Stimulated activated CD4-positive, alpha-beta T cell treated with anti-CD3 and anti-CD28 coated beads, Interleukin-15, amount 100 ng/mL, for 48 hours (primary cell): ENCODE measurements at regions not wholly inside any gene's neighbourhood (a gene's known extent, or its start where the extent isn't known, plus 50 kb on each side); places are given as distances from the start of the nearest gene placed in this dataset.
A peak's percentile ranks its signal among the peaks of the same experiment; 100 is the strongest.

ENCODE experiments used
- DNase-seq, 2 donors: peaks; one replicate each; pipeline ENCODE4 v3.0.0-alpha.2; 2020; ENCODE audit warnings: low read depth in 2 of 2

GRCh38 chr2:120548627-120549608 is 186.8 kb upstream of the GLI2 start:
- no peak for DNase-seq

- DNase-seq = no peak
Measured at GRCh38 chr2:120549841-120550240, 185.8 kb upstream of the GLI2 start.

GRCh38 chr2:120550282-120550681 is 185.4 kb upstream of the GLI2 start:
- no peak for DNase-seq

GRCh38 chr2:120550893-120551446 is 184.7 kb upstream of the GLI2 start:
- DNase-seq = no peak

GRCh38 chr2:120551522-120551921 is 184.1 kb upstream of the GLI2 start:
- no peak for DNase-seq

- DNase-seq = no peak
Measured at GRCh38 chr2:120552079-120552478, 183.6 kb upstream of the GLI2 start.

GRCh38 chr2:120552800-120553481 is 182.7 kb upstream of the GLI2 start:
- DNase-seq = peak; percentile 7 to 11

GRCh38 chr2:120554625-120555032 is 181.0 kb upstream of the GLI2 start:
- DNase-seq = no peak

- DNase-seq = no peak
Measured at GRCh38 chr2:120555092-120555491, 180.6 kb upstream of the GLI2 start.

GRCh38 chr2:120556911-120557310 is 178.8 kb upstream of the GLI2 start:
- no peak for DNase-seq

GRCh38 chr2:120558847-120559246 is 176.8 kb upstream of the GLI2 start:
- no peak for DNase-seq

GRCh38 chr2:120559401-120559800 is 176.3 kb upstream of the GLI2 start:
- no peak for DNase-seq

GRCh38 chr2:120560330-120560729 is 175.3 kb upstream of the GLI2 start:
- no peak for DNase-seq

- no peak for DNase-seq
Measured at GRCh38 chr2:120561379-120562035, 174.2 kb upstream of the GLI2 start.

GRCh38 chr2:120562218-120563005 is 173.3 kb upstream of the GLI2 start:
- no peak for DNase-seq

- no peak for DNase-seq
Measured at GRCh38 chr2:120563616-120564015, 172.1 kb upstream of the GLI2 start.

GRCh38 chr2:120564213-120565094 is 171.2 kb upstream of the GLI2 start:
- DNase-seq = no peak

GRCh38 chr2:120565095-120565460 is 170.6 kb upstream of the GLI2 start:
- DNase-seq = no peak

GRCh38 chr2:120565929-120566328 is 169.7 kb upstream of the GLI2 start:
- DNase-seq = no peak

GRCh38 chr2:120566331-120567035 is 169.2 kb upstream of the GLI2 start:
- no peak for DNase-seq
